ENCODE measurements at regions not wholly inside any gene's neighbourhood (a gene's known extent, or its start where the extent isn't known, plus 50 kb on each side); places are given as distances from the start of the nearest gene placed in this dataset.

- TF ChIP-seq, protein P1, sequence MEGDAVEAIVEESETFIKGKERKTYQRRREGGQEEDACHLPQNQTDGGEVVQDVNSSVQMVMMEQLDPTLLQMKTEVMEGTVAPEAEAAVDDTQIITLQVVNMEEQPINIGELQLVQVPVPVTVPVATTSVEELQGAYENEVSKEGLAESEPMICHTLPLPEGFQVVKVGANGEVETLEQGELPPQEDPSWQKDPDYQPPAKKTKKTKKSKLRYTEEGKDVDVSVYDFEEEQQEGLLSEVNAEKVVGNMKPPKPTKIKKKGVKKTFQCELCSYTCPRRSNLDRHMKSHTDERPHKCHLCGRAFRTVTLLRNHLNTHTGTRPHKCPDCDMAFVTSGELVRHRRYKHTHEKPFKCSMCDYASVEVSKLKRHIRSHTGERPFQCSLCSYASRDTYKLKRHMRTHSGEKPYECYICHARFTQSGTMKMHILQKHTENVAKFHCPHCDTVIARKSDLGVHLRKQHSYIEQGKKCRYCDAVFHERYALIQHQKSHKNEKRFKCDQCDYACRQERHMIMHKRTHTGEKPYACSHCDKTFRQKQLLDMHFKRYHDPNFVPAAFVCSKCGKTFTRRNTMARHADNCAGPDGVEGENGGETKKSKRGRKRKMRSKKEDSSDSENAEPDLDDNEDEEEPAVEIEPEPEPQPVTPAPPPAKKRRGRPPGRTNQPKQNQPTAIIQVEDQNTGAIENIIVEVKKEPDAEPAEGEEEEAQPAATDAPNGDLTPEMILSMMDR (IDR thresholded peaks at IDR 0.05; ENCODE audit: poor library complexity): no peak
- TF ChIP-seq EZH2 (IDR thresholded peaks at IDR 0.05; ENCODE audit: borderline replicate concordance): no peak
These were observed 131.5 kb downstream of the MEX3B start for GRCh38 chr15:81914333-81914732.

All from hepatocyte (in vitro differentiated cells).